Common myeloid progenitor, CD34-positive (primary cell): ENCODE measurements at regions not wholly inside any gene's neighbourhood (a gene's known extent, or its start where the extent isn't known, plus 50 kb on each side); places are given as distances from the start of the nearest gene placed in this dataset.
"Not testable (repeated sequence)": the region's sequence is repeated elsewhere in the genome, so short reads cannot be mapped to it uniquely, and the experiment has no call there.

Source experiments
- CTCF ChIA-PET: fragments of 350-600 bp; sonication (Branson Sonifier 250); formaldehyde crosslinking; loops from one replicate; lab custom pipeline; 2021; ENCODE audit warnings: antibody characterized with exemption; lab: Charles Lee
- POLR2A ChIA-PET: fragments of 350-600 bp; sonication (Branson Sonifier 250); formaldehyde crosslinking; loops from one replicate; lab custom pipeline; 2021; ENCODE audit warnings: antibody characterized with exemption; lab: Charles Lee
- DNase-seq, 3 donors: peaks; one replicate each; pipeline versions ENCODE4 v3.0.0 to v3.0.0-alpha.2; 2013
- H3K27ac ChIP-seq, 2 experiments: 1 replicate in 1 of 2; 2 replicates in 1 of 2; pipeline ENCODE4 v1.7.0; 2013; ENCODE audit warnings: inconsistent platforms in 2 of 2, low read length in 2 of 2, mild to moderate bottlenecking in 2 of 2, low read depth in 1 of 2, moderate library complexity in 1 of 2; ENCODE audit not compliant: severe bottlenecking in 2 of 2, insufficient read depth in 1 of 2, poor library complexity in 1 of 2
- H3K27me3 ChIP-seq, 5 experiments: replicated peaks in 2 of 5; 1 replicate in 3 of 5; 2 replicates in 2 of 5; pipeline versions ENCODE4 v1.6.1 to v1.7.0; 2013; ENCODE audit warnings: low read length in 4 of 5, mild to moderate bottlenecking in 2 of 5, moderate library complexity in 2 of 5, inconsistent platforms in 1 of 5; ENCODE audit not compliant: insufficient read depth in 5 of 5, control insufficient read depth in 4 of 5
- H3K36me3 ChIP-seq, 4 experiments: 1 replicate in 2 of 4; 2 replicates in 2 of 4; pipeline versions ENCODE4 v1.6.1 to v1.7.0; 2013; ENCODE audit warnings: low read length in 3 of 4, control low read depth in 1 of 4, mild to moderate bottlenecking in 1 of 4; ENCODE audit not compliant: control insufficient read depth in 4 of 4, insufficient read depth in 4 of 4
- H3K4me1 ChIP-seq, 4 experiments: 1 replicate in 3 of 4; 2 replicates in 1 of 4; pipeline versions ENCODE4 v1.6.1 to v1.7.1; 2013; ENCODE audit warnings: low read length in 3 of 4, mild to moderate bottlenecking in 3 of 4, control low read depth in 1 of 4, inconsistent platforms in 1 of 4, moderate library complexity in 1 of 4; ENCODE audit not compliant: control insufficient read depth in 4 of 4, insufficient read depth in 4 of 4; ENCODE audit errors: control extremely low read depth in 1 of 4
- H3K4me3 ChIP-seq, 7 experiments: 1 replicate in 4 of 7; 2 replicates in 3 of 7; pipeline versions ENCODE4 v1.5.1 to v1.7.0; 2013; ENCODE audit warnings: mild to moderate bottlenecking in 7 of 7, low read length in 6 of 7, moderate library complexity in 6 of 7, inconsistent platforms in 2 of 7, low read depth in 2 of 7, control low read depth in 1 of 7; ENCODE audit not compliant: insufficient read depth in 4 of 7, control insufficient read depth in 1 of 7; ENCODE audit errors: extremely low read depth in 1 of 7
- H3K9me3 ChIP-seq, 5 experiments: 1 replicate in 4 of 5; 2 replicates in 1 of 5; pipeline versions ENCODE4 v1.6.1 to v1.7.1; 2013; ENCODE audit warnings: low read length in 4 of 5, mild to moderate bottlenecking in 2 of 5, inconsistent platforms in 1 of 5, low read depth in 1 of 5, moderate library complexity in 1 of 5; ENCODE audit not compliant: control insufficient read depth in 4 of 5, insufficient read depth in 2 of 5; ENCODE audit errors: control extremely low read depth in 1 of 5
- WGBS: methylation state at CpG from one replicate; pipeline ENCODE4 v1.1.5; 2013; ENCODE audit not compliant: insufficient coverage; 5-methylcytosine and 5-hydroxymethylcytosine counted together

- H3K27ac ChIP-seq, H3K27me3 ChIP-seq, H3K9me3 ChIP-seq, POLR2A ChIA-PET, H3K36me3 ChIP-seq, H3K4me3 ChIP-seq, DNase-seq, H3K4me1 ChIP-seq: not testable (repeated sequence)
- CTCF ChIA-PET, result interaction anchor here (1.2 kb wide), 1 partner anchor 9 kb away, joined by 3 read pairs; no protein-coding TSS in a partner anchor
- 97% methylated on average over 12 of the region's 15 CpGs for WGBS
Observed at GRCh38 chr1:232313876-232314275, 316.1 kb downstream of the SIPA1L2 start.

GRCh38 chr1:232310541-232310940, 319.4 kb downstream of the SIPA1L2 start:
- 63% methylated on average over 3 of the region's 5 CpGs for WGBS
- ChIA-PET CTCF (no interaction called here), POLR2A (no interaction called here)
- Histone ChIP-seq H3K27ac (no peak overlapping the region), H3K36me3 (no peaks in the 10 kb centered on the region), H3K4me1 (no peaks in the 10 kb centered on the region), H3K27me3 (peaks cover 0 to 6% (median 0%) of the 10 kb centered on the region in 5 experiments), H3K9me3 (peaks cover 0 to 5% (median 0%) of the 10 kb centered on the region in 5 experiments), H3K4me3 (no peak overlapping the region)
- no peak for DNase-seq

- Histone ChIP-seq H3K27ac (no peak overlapping the region), H3K36me3 (no peaks in the 10 kb centered on the region), H3K9me3 (peaks cover 0 to 5% (median 0%) of the 10 kb centered on the region in 5 experiments), H3K27me3 (peaks cover 0 to 11% (median 3%) of the 10 kb centered on the region in 5 experiments), H3K4me1 (no peaks in the 10 kb centered on the region), H3K4me3 (no peak overlapping the region)
- ChIA-PET POLR2A (no interaction called here), CTCF (interaction anchor here (1.5 kb wide), 1 partner anchor 18 kb away, joined by 3 read pairs; no protein-coding TSS in a partner anchor)
- DNase-seq, result no peak
- 44% methylated on average over 2 of the region's 3 CpGs for WGBS
Observed at GRCh38 chr1:232308616-232309015, 321.3 kb downstream of the SIPA1L2 start.

- DNase-seq, result no peak
- Histone ChIP-seq H3K4me3 (no peak overlapping the region), H3K4me1 (no peaks in the 10 kb centered on the region), H3K36me3 (no peaks in the 10 kb centered on the region), H3K9me3 (no peaks in the 10 kb centered on the region), H3K27me3 (peaks cover 0 to 11% (median 3%) of the 10 kb centered on the region in 5 experiments), H3K27ac (no peak overlapping the region)
- CTCF ChIA-PET, result interaction anchor here (1.5 kb wide), 1 partner anchor 17 kb away, joined by 3 read pairs; no protein-coding TSS in a partner anchor
- POLR2A ChIA-PET, result no interaction called here
- WGBS, result 100% methylated on average over 2 of the region's 5 CpGs
Observed at GRCh38 chr1:232307296-232308017, 322.5 kb downstream of the SIPA1L2 start.

GRCh38 chr1:232306269-232306961, 323.5 kb downstream of the SIPA1L2 start:
- CTCF ChIA-PET, result no interaction called here
- H3K36me3 ChIP-seq, result no peaks in the 10 kb centered on the region
- H3K9me3 ChIP-seq, result no peaks in the 10 kb centered on the region
- no peak overlapping the region for H3K27ac ChIP-seq
- WGBS, result 69% methylated on average over 8 of the region's 8 CpGs
- no peaks in the 10 kb centered on the region for H3K4me1 ChIP-seq
- peaks cover 0 to 11% (median 3%) of the 10 kb centered on the region in 5 experiments for H3K27me3 ChIP-seq
- DNase-seq, result no peak
- H3K4me3 ChIP-seq, result no peak overlapping the region
- POLR2A ChIA-PET, result no interaction called here

GRCh38 chr1:232305050-232305449, 324.9 kb downstream of the SIPA1L2 start:
- WGBS, result 56% methylated on average over 3 of the region's 4 CpGs

GRCh38 chr1:232303222-232303620, 326.7 kb downstream of the SIPA1L2 start:
- Histone ChIP-seq H3K4me3 (no peak overlapping the region), H3K36me3 (no peaks in the 10 kb centered on the region), H3K4me1 (no peaks in the 10 kb centered on the region), H3K27ac (no peak overlapping the region), H3K27me3 (peaks cover 0 to 10% (median 5%) of the 10 kb centered on the region in 5 experiments), H3K9me3 (no peaks in the 10 kb centered on the region)
- DNase-seq, result no peak
- POLR2A ChIA-PET, result no interaction called here
- CTCF ChIA-PET, result no interaction called here
- WGBS, result 98% methylated on average over 5 of the region's 5 CpGs

More at GRCh38 chr1:232305050-232305449, 324.9 kb downstream of the SIPA1L2 start:
- ChIA-PET CTCF (interaction anchor here (1.1 kb wide), 1 partner anchor 9 kb away, joined by 3 read pairs; no protein-coding TSS in a partner anchor), POLR2A (no interaction called here)
- Histone ChIP-seq H3K4me1 (no peaks in the 10 kb centered on the region), H3K27ac (no peak overlapping the region), H3K9me3 (no peaks in the 10 kb centered on the region), H3K36me3 (no peaks in the 10 kb centered on the region), H3K4me3 (no peak overlapping the region), H3K27me3 (peaks cover 0 to 11% (median 7%) of the 10 kb centered on the region in 5 experiments)
- DNase-seq, result no peak
